Naive thymus-derived CD4-positive, alpha-beta T cell (primary cell): ENCODE measurements at regions not wholly inside any gene's neighbourhood (a gene's known extent, or its start where the extent isn't known, plus 50 kb on each side); places are given as distances from the start of the nearest gene placed in this dataset.
"Not testable (repeated sequence)": the region's sequence is repeated elsewhere in the genome, so short reads cannot be mapped to it uniquely, and the experiment has no call there.

Source experiments
- ATAC-seq: fragments of 150-1000 bp; cut with Tn5 transposase; 2 replicates; pipeline ENCODE4 v1.10.0; 2021; ENCODE audit warnings: mild to moderate bottlenecking, moderate library complexity
- CTCF ChIA-PET: fragments of 350-600 bp; sonication (Branson Sonifier 250); formaldehyde crosslinking; loops from one replicate; lab custom pipeline; 2021; ENCODE audit warnings: antibody characterized with exemption; lab: Charles Lee
- POLR2A ChIA-PET: fragments of 350-600 bp; sonication (Branson Sonifier 250); formaldehyde crosslinking; loops from one replicate; lab custom pipeline; 2021; ENCODE audit warnings: antibody characterized with exemption, inconsistent platforms; lab: Charles Lee
- DNase-seq, 9 donors: peaks; one replicate each; pipeline versions ENCODE4 v3.0.0 to v3.0.0-alpha.2; 2020 to 2022; ENCODE audit warnings: mixed read lengths in 1 of 9
- H3K27ac ChIP-seq: one replicate; pipeline ENCODE4 v1.7.0; 2013; ENCODE audit warnings: mild to moderate bottlenecking, low read depth, low read length, moderate library complexity
- H3K27me3 ChIP-seq, 2 donors: one replicate each; pipeline ENCODE4 v1.7.0; 2013; ENCODE audit warnings: low read length in 2 of 2, mild to moderate bottlenecking in 2 of 2, moderate library complexity in 2 of 2; ENCODE audit not compliant: control insufficient read depth in 2 of 2, insufficient read depth in 2 of 2
- H3K36me3 ChIP-seq, 3 experiments: 1 replicate in 2 of 3; 2 replicates in 1 of 3; pipeline ENCODE4 v1.7.0; 2013; ENCODE audit warnings: low read length in 3 of 3, mild to moderate bottlenecking in 3 of 3, moderate library complexity in 1 of 3; ENCODE audit not compliant: insufficient read depth in 3 of 3, control insufficient read depth in 2 of 3
- H3K4me1 ChIP-seq, 2 donors: one replicate each; pipeline ENCODE4 v1.7.0; 2013; ENCODE audit warnings: low read length in 2 of 2, mild to moderate bottlenecking in 2 of 2, moderate library complexity in 1 of 2; ENCODE audit not compliant: control insufficient read depth in 2 of 2, insufficient read depth in 2 of 2
- H3K4me3 ChIP-seq: 2 replicates; pipeline ENCODE4 v1.7.0; 2013; ENCODE audit warnings: mild to moderate bottlenecking, low read length
- H3K9me3 ChIP-seq, 3 experiments: 1 replicate in 2 of 3; 2 replicates in 1 of 3; pipeline ENCODE4 v1.7.0; 2013; ENCODE audit warnings: low read length in 3 of 3; ENCODE audit not compliant: control insufficient read depth in 2 of 3
- H3K27ac Mint-ChIP-seq, 9 donors: one replicate each; pipeline ENCODE4 v1.8.0; 2020 to 2022; ENCODE audit warnings: mixed read lengths in 9 of 9, mild to moderate bottlenecking in 8 of 9, moderate library complexity in 5 of 9, inconsistent platforms in 2 of 9
- H3K27me3 Mint-ChIP-seq, 5 donors: one replicate each; pipeline ENCODE4 v1.8.0; 2021 to 2022; ENCODE audit warnings: mixed read lengths in 5 of 5, mild to moderate bottlenecking in 1 of 5
- H3K36me3 Mint-ChIP-seq, 5 donors: one replicate each; pipeline ENCODE4 v1.8.0; 2020 to 2022; ENCODE audit warnings: mixed read lengths in 5 of 5, mild to moderate bottlenecking in 3 of 5, inconsistent platforms in 1 of 5
- H3K4me1 Mint-ChIP-seq, 7 donors: one replicate each; pipeline ENCODE4 v1.8.0; 2020 to 2022; ENCODE audit warnings: mixed read lengths in 7 of 7, mild to moderate bottlenecking in 3 of 7, inconsistent platforms in 1 of 7
- H3K4me3 Mint-ChIP-seq, 10 donors: one replicate each; pipeline ENCODE4 v1.8.0; 2020 to 2022; ENCODE audit warnings: mild to moderate bottlenecking in 10 of 10, mixed read lengths in 10 of 10, moderate library complexity in 6 of 10, inconsistent platforms in 2 of 10
- H3K9me3 Mint-ChIP-seq, 11 donors: one replicate each; pipeline ENCODE4 v1.8.0; 2020 to 2022; ENCODE audit warnings: mixed read lengths in 11 of 11, mild to moderate bottlenecking in 4 of 11, inconsistent platforms in 1 of 11, moderate library complexity in 1 of 11
- intact Hi-C, 2 donors: fragments of 100-400 bp; cut with micrococcal nuclease; formaldehyde crosslinking; loops; one replicate each; pipeline ENCODE4 v1.15.1; 2023

GRCh38 chr2:144774809-144775208 is 254.9 kb upstream of the ZEB2 start:
- Mint-ChIP-seq H3K4me3 (no peak overlapping the region), H3K27ac (no peak overlapping the region), H3K27me3 (peaks cover 0 to 13% (median 5%) of the 10 kb centered on the region in 5 donors), H3K4me1 (no peaks in the 10 kb centered on the region), H3K9me3 (peaks cover 0 to 2% (median 0%) of the 10 kb centered on the region in 11 donors), H3K36me3 (no peaks in the 10 kb centered on the region)
- ChIA-PET POLR2A (no interaction called here), CTCF (no interaction called here)
- DNase-seq (no peak), ATAC-seq (no peak)
- H3K27ac ChIP-seq, result no peak overlapping the region
- no peaks in the 10 kb centered on the region for H3K36me3 ChIP-seq
- H3K27me3 ChIP-seq, result no peaks in the 10 kb centered on the region
- H3K4me3 ChIP-seq, result no peak overlapping the region
- intact Hi-C loops, result no loop called here
- H3K9me3 ChIP-seq, result no peaks in the 10 kb centered on the region
- no peaks in the 10 kb centered on the region for H3K4me1 ChIP-seq

GRCh38 chr2:144771348-144771747 is 251.4 kb upstream of the ZEB2 start:
- ATAC-seq (no peak), DNase-seq (no peak)
- Histone ChIP-seq H3K27me3 (no peaks in the 10 kb centered on the region), H3K27ac (no peak overlapping the region), H3K36me3 (no peaks in the 10 kb centered on the region), H3K4me3 (no peak overlapping the region), H3K9me3 (no peaks in the 10 kb centered on the region), H3K4me1 (no peaks in the 10 kb centered on the region)
- H3K4me3 Mint-ChIP-seq, result no peak overlapping the region
- peaks cover 0 to 2% (median 0%) of the 10 kb centered on the region in 7 donors for H3K4me1 Mint-ChIP-seq
- H3K9me3 Mint-ChIP-seq, result peaks cover 0 to 2% (median 0%) of the 10 kb centered on the region in 11 donors
- no peak overlapping the region for H3K27ac Mint-ChIP-seq
- ChIA-PET POLR2A (no interaction called here), CTCF (no interaction called here)
- H3K27me3 Mint-ChIP-seq, result peaks cover 0 to 19% (median 5%) of the 10 kb centered on the region in 5 donors
- H3K36me3 Mint-ChIP-seq, result no peaks in the 10 kb centered on the region
- intact Hi-C loops, result no loop called here

DNA sequence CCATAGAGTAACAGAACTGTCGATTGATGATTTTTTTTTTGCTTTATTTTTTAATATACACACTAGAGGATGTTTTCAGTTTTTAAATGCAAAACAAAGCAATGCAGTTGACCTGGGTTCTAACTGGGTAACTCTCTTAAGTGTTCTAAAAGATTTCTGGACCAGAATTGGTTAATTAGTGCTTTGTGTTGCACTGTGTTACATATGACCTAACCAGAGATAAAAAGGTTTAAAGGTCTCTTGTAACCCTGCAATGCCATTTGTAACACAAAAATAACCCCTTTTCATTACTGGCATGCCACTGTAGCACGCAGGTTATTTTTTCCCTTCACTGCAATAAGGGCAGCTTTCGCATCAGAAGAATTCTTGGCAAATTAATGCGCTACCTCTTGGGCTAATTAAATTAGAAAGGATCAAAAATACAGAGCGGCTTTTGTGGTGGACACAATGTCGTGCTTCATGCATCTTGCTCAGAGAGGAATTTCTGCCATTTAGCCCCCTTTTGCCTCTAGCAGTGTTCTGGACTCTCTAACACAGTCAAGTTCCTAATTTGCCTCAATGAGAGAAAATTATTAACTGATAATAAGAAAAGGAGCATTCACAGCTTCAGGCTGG is 250.8 kb upstream of the ZEB2 start:
- peaks cover 0 to 19% (median 5%) of the 10 kb centered on the region in 5 donors for H3K27me3 Mint-ChIP-seq
- H3K9me3 Mint-ChIP-seq, result peaks cover 0 to 2% (median 0%) of the 10 kb centered on the region in 11 donors
- Histone ChIP-seq H3K4me1 (no peaks in the 10 kb centered on the region), H3K4me3 (no peak overlapping the region), H3K9me3 (no peaks in the 10 kb centered on the region), H3K36me3 (no peaks in the 10 kb centered on the region), H3K27me3 (no peaks in the 10 kb centered on the region), H3K27ac (no peak overlapping the region)
- intact Hi-C loops, result no loop called here
- DNase-seq (no peak), ATAC-seq (no peak)
- CTCF ChIA-PET, result no interaction called here
- POLR2A ChIA-PET, result no interaction called here
- no peak overlapping the region for H3K27ac Mint-ChIP-seq
- no peaks in the 10 kb centered on the region for H3K36me3 Mint-ChIP-seq
- H3K4me1 Mint-ChIP-seq, result peaks cover 0 to 2% (median 0%) of the 10 kb centered on the region in 7 donors
- H3K4me3 Mint-ChIP-seq, result no peak overlapping the region

GRCh38 chr2:144760939-144761338 is 241.0 kb upstream of the ZEB2 start:
- H3K27me3 ChIP-seq, POLR2A ChIA-PET, intact Hi-C loops, H3K4me1 ChIP-seq, DNase-seq, H3K27ac Mint-ChIP-seq, H3K4me3 Mint-ChIP-seq, H3K4me1 Mint-ChIP-seq, H3K4me3 ChIP-seq, H3K36me3 Mint-ChIP-seq, H3K27me3 Mint-ChIP-seq, CTCF ChIA-PET, ATAC-seq, H3K9me3 Mint-ChIP-seq, H3K36me3 ChIP-seq, H3K27ac ChIP-seq, H3K9me3 ChIP-seq: not testable (repeated sequence)

- Histone ChIP-seq H3K9me3 (no peaks in the 10 kb centered on the region), H3K4me3 (no peak overlapping the region), H3K27ac (no peak overlapping the region), H3K27me3 (no peaks in the 10 kb centered on the region), H3K36me3 (no peaks in the 10 kb centered on the region), H3K4me1 (no peaks in the 10 kb centered on the region)
- DNase-seq (no peak), ATAC-seq (no peak)
- Mint-ChIP-seq H3K36me3 (no peaks in the 10 kb centered on the region), H3K27ac (no peak overlapping the region), H3K9me3 (no peaks in the 10 kb centered on the region), H3K4me3 (no peak overlapping the region), H3K27me3 (peaks cover 0 to 7% (median 0%) of the 10 kb centered on the region in 5 donors), H3K4me1 (no peaks in the 10 kb centered on the region)
- intact Hi-C loops, result no loop called here
- ChIA-PET POLR2A (no interaction called here), CTCF (no interaction called here)
Observed at GRCh38 chr2:144759746-144760145, 239.8 kb upstream of the ZEB2 start.

DNA sequence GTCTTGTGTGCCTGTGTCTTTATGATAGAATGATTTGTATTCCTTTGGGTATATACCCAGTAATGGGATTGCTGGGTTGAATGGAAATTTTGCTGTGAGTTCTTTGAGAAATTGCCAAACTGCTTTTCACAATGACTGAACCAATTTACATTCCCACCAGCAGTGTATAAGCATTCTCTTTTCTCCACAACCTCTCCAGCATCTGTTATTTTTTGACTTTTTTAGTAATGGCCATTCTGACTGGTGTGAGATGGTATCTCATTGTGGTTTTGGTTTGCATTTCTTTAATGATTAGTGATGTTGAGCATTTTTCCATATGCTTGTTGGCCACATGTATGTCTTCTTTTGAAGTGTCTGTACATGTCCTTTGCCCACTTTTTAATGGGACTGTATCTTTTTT is 238.3 kb upstream of the ZEB2 start:
- DNase-seq, H3K27ac Mint-ChIP-seq, H3K9me3 Mint-ChIP-seq, H3K27ac ChIP-seq, H3K4me3 Mint-ChIP-seq, ATAC-seq, H3K36me3 Mint-ChIP-seq, H3K4me3 ChIP-seq, CTCF ChIA-PET, H3K4me1 Mint-ChIP-seq, H3K4me1 ChIP-seq, H3K36me3 ChIP-seq, H3K27me3 ChIP-seq, H3K27me3 Mint-ChIP-seq, intact Hi-C loops, H3K9me3 ChIP-seq, POLR2A ChIA-PET: not testable (repeated sequence)

DNA sequence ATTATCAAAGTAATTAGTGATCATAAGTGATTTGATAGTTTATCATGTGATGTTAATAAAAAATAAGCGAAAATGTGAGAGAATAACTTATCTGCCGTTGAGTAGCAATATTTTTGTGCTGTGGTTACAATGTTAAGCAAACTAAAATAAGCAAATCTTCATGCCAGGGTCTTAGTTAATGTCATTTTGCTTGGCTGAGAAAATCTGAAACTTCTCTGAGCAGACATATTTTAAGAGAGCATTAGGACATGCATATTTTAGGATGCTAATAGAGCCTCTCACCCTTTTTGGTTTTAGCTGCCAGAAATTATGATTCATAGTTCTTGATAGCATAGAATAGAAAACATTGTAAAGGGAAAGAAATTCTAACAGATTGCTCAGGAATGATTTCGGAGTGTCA is 233.5 kb upstream of the ZEB2 start:
- no peak overlapping the region for H3K27ac ChIP-seq
- H3K4me1 ChIP-seq, result no peaks in the 10 kb centered on the region
- H3K4me3 ChIP-seq, result no peak overlapping the region
- H3K27me3 ChIP-seq, result no peaks in the 10 kb centered on the region
- intact Hi-C loops, result no loop called here
- Mint-ChIP-seq H3K4me3 (no peak overlapping the region), H3K4me1 (no peaks in the 10 kb centered on the region), H3K27me3 (no peaks in the 10 kb centered on the region), H3K27ac (no peak overlapping the region), H3K36me3 (no peaks in the 10 kb centered on the region), H3K9me3 (peaks cover 1 to 36% (median 11%) of the 10 kb centered on the region in 11 donors)
- peaks cover 0 to 3% (median 0%) of the 10 kb centered on the region in 3 experiments for H3K9me3 ChIP-seq
- no peaks in the 10 kb centered on the region for H3K36me3 ChIP-seq
- ATAC-seq (no peak), DNase-seq (no peak)
- ChIA-PET POLR2A (no interaction called here), CTCF (no interaction called here)
